CD4-positive, alpha-beta T cell (primary cell): ENCODE measurements at regions not wholly inside any gene's neighbourhood (a gene's known extent, or its start where the extent isn't known, plus 50 kb on each side); places are given as distances from the start of the nearest gene placed in this dataset.

Source experiments
- ATAC-seq: fragments of 200-7000 bp; cut with Tn5 transposase; one replicate; pipeline ENCODE4 v1.10.0; 2022; ENCODE audit warnings: mild to moderate bottlenecking; ENCODE audit not compliant: poor library complexity
- CTCF ChIA-PET: fragments of 350-600 bp; sonication (Branson Sonifier 250); formaldehyde crosslinking; loops from one replicate; lab custom pipeline; 2021; ENCODE audit warnings: antibody characterized with exemption, inconsistent platforms; lab: Charles Lee
- POLR2A ChIA-PET: fragments of 350-600 bp; sonication (Branson Sonifier 250); formaldehyde crosslinking; loops from one replicate; lab custom pipeline; 2021; ENCODE audit warnings: antibody characterized with exemption, inconsistent platforms; lab: Charles Lee
- DNase-seq, 14 experiments: peaks; one replicate each; pipeline ENCODE4 v3.0.0-alpha.2; 2013 to 2020; ENCODE audit warnings: mixed read lengths in 2 of 14
- H3K27ac ChIP-seq, 2 donors: one replicate each; pipeline versions ENCODE4 v1.5.1 to v1.7.0; 2013; ENCODE audit warnings: low read length in 2 of 2, low read depth in 1 of 2, mild to moderate bottlenecking in 1 of 2
- H3K27me3 ChIP-seq, 2 experiments: 1 replicate in 1 of 2; 2 replicates in 1 of 2; pipeline versions ENCODE4 v1.6.1 to v1.7.0; 2013; ENCODE audit warnings: low read length in 2 of 2, control low read depth in 1 of 2, mild to moderate bottlenecking in 1 of 2, moderate library complexity in 1 of 2; ENCODE audit not compliant: insufficient read depth in 2 of 2, control insufficient read depth in 1 of 2
- H3K36me3 ChIP-seq: one replicate; pipeline ENCODE4 v1.6.1; 2013; ENCODE audit warnings: low read length, control low read depth; ENCODE audit not compliant: insufficient read depth
- H3K4me1 ChIP-seq: one replicate; pipeline ENCODE4 v1.6.1; 2013; ENCODE audit warnings: low read length, control low read depth; ENCODE audit not compliant: insufficient read depth
- H3K4me3 ChIP-seq: one replicate; pipeline ENCODE4 v1.5.1; 2013; ENCODE audit warnings: mild to moderate bottlenecking, low read length, moderate library complexity
- H3K9me3 ChIP-seq, 2 experiments: 1 replicate in 1 of 2; 2 replicates in 1 of 2; pipeline versions ENCODE4 v1.6.1 to v1.7.0; 2013; ENCODE audit warnings: low read length in 2 of 2, mild to moderate bottlenecking in 2 of 2, control low read depth in 1 of 2, moderate library complexity in 1 of 2; ENCODE audit not compliant: control insufficient read depth in 1 of 2, insufficient read depth in 1 of 2
- H3K27ac Mint-ChIP-seq: one replicate; pipeline ENCODE4 v1.8.0; 2020; ENCODE audit warnings: mixed read lengths
- H3K27me3 Mint-ChIP-seq: one replicate; pipeline ENCODE4 v1.8.0; 2021; ENCODE audit warnings: mixed read lengths
- H3K36me3 Mint-ChIP-seq: one replicate; pipeline ENCODE4 v1.8.0; 2021; ENCODE audit warnings: low read depth, mixed read lengths
- H3K4me1 Mint-ChIP-seq: one replicate; pipeline ENCODE4 v1.8.0; 2021; ENCODE audit warnings: low read depth, mixed read lengths
- H3K4me3 Mint-ChIP-seq: one replicate; pipeline ENCODE4 v1.8.0; 2020; ENCODE audit warnings: mild to moderate bottlenecking, mixed read lengths
- H3K9me3 Mint-ChIP-seq: one replicate; pipeline ENCODE4 v1.8.0; 2020; ENCODE audit warnings: mixed read lengths
- intact Hi-C, 2 experiments: fragments of 100-400 bp; cut with DNase I in 1 of 2; cut with micrococcal nuclease in 1 of 2; formaldehyde crosslinking; loops; one replicate each; pipeline versions ENCODE4 v1.15.1 to v1.9.0; 2023 to 2025; cut with DNase I, micrococcal nuclease
- TF ChIP-seq, protein P1 (sequence below): fragments of 200-600 bp; IDR thresholded peaks from one replicate; pipeline ENCODE4 v1.8.0; 2022; ENCODE audit warnings: antibody characterized with exemption, mild to moderate bottlenecking

- ATAC-seq (no peak), DNase-seq (no peak)
- Histone ChIP-seq H3K27ac (no peak overlapping the region), H3K27me3 (no peaks in the 10 kb centered on the region), H3K4me1 (no peaks in the 10 kb centered on the region), H3K36me3 (no peaks in the 10 kb centered on the region), H3K9me3 (peaks cover 0 to 8% of the 10 kb centered on the region in 2 experiments), H3K4me3 (no peak overlapping the region)
- H3K4me3 Mint-ChIP-seq: no peak overlapping the region
- POLR2A ChIA-PET: no interaction called here
- intact Hi-C loops: no loop called here
- H3K27ac Mint-ChIP-seq: no peak overlapping the region
- H3K9me3 Mint-ChIP-seq: no peaks in the 10 kb centered on the region
- no peaks in the 10 kb centered on the region for H3K4me1 Mint-ChIP-seq
- no peaks in the 10 kb centered on the region for H3K27me3 Mint-ChIP-seq
- CTCF ChIA-PET: no interaction called here
- no peaks in the 10 kb centered on the region for H3K36me3 Mint-ChIP-seq
- TF ChIP-seq, protein P1, sequence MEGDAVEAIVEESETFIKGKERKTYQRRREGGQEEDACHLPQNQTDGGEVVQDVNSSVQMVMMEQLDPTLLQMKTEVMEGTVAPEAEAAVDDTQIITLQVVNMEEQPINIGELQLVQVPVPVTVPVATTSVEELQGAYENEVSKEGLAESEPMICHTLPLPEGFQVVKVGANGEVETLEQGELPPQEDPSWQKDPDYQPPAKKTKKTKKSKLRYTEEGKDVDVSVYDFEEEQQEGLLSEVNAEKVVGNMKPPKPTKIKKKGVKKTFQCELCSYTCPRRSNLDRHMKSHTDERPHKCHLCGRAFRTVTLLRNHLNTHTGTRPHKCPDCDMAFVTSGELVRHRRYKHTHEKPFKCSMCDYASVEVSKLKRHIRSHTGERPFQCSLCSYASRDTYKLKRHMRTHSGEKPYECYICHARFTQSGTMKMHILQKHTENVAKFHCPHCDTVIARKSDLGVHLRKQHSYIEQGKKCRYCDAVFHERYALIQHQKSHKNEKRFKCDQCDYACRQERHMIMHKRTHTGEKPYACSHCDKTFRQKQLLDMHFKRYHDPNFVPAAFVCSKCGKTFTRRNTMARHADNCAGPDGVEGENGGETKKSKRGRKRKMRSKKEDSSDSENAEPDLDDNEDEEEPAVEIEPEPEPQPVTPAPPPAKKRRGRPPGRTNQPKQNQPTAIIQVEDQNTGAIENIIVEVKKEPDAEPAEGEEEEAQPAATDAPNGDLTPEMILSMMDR: no peak
Measured at GRCh38 chr4:181693517-181693916, 549.7 kb upstream of the TENM3 start.

- Mint-ChIP-seq H3K9me3 (no peaks in the 10 kb centered on the region), H3K36me3 (no peaks in the 10 kb centered on the region), H3K4me3 (no peak overlapping the region), H3K4me1 (no peaks in the 10 kb centered on the region), H3K27ac (no peak overlapping the region), H3K27me3 (no peaks in the 10 kb centered on the region)
- Histone ChIP-seq H3K27ac (no peak overlapping the region), H3K9me3 (peaks cover 0 to 8% of the 10 kb centered on the region in 2 experiments), H3K36me3 (no peaks in the 10 kb centered on the region), H3K27me3 (no peaks in the 10 kb centered on the region), H3K4me3 (no peak overlapping the region), H3K4me1 (no peaks in the 10 kb centered on the region)
- intact Hi-C loops: no loop called here
- ChIA-PET CTCF (no interaction called here), POLR2A (no interaction called here)
- TF ChIP-seq, protein P1: no peak
- no peak for ATAC-seq
- DNase-seq: no peak
Measured at GRCh38 chr4:181698221-181698620, 545.0 kb upstream of the TENM3 start.

- Mint-ChIP-seq H3K4me1 (no peaks in the 10 kb centered on the region), H3K27me3 (no peaks in the 10 kb centered on the region), H3K4me3 (no peak overlapping the region), H3K27ac (no peak overlapping the region), H3K36me3 (no peaks in the 10 kb centered on the region), H3K9me3 (peaks cover 3% of the 10 kb centered on the region)
- Histone ChIP-seq H3K27me3 (no peaks in the 10 kb centered on the region), H3K27ac (no peak overlapping the region), H3K4me1 (no peaks in the 10 kb centered on the region), H3K36me3 (no peaks in the 10 kb centered on the region), H3K9me3 (peaks cover 0 to 12% of the 10 kb centered on the region in 2 experiments), H3K4me3 (no peak overlapping the region)
- ATAC-seq (no peak), DNase-seq (no peak)
- CTCF ChIA-PET: no interaction called here
- POLR2A ChIA-PET: no interaction called here
- TF ChIP-seq, protein P1: no peak
- intact Hi-C loops: no loop called here
Measured at GRCh38 chr4:181701214-181701613, 542.0 kb upstream of the TENM3 start.
